ENCODE measurements at regions not wholly inside any gene's neighbourhood (a gene's known extent, or its start where the extent isn't known, plus 50 kb on each side); places are given as distances from the start of the nearest gene placed in this dataset.

- Histone ChIP-seq H3F3A (ENCODE audit: insufficient read depth) (no peaks in the 10 kb centered on the region), H3K9ac (ENCODE audit: low read length) (no peak overlapping the region), H3K9me2 (replicated peaks; ENCODE audit: insufficient read depth, low read length) (no peaks in the 10 kb centered on the region), H4K20me1 (ENCODE audit: low read depth, low read length) (no peaks in the 10 kb centered on the region), H3K27me3 (ENCODE audit: low read length) (no peaks in the 10 kb centered on the region), H3K79me2 (ENCODE audit: insufficient read depth, low read length) (no peaks in the 10 kb centered on the region), H3K4me3 (ENCODE audit: insufficient read depth, low read length, poor library complexity, severe bottlenecking) (no peak overlapping the region), H2AFZ (ENCODE audit: low read depth, low read length, severe bottlenecking) (peak overlapping the region; percentile 24), H3K9me3 (ENCODE audit: insufficient read depth, low read length) (no peaks in the 10 kb centered on the region), H3K27ac (ENCODE audit: low read depth, low read length) (no peak overlapping the region), H3K4me2 (ENCODE audit: low read depth, low read length, poor library complexity, severe bottlenecking) (no peak overlapping the region), H3K36me3 (ENCODE audit: low read length) (no peaks in the 10 kb centered on the region)
- TF ChIP-seq EZH2phosphoT487 (conservative IDR thresholded peaks at IDR 0.05; ENCODE audit: low read length): no peak
- TF ChIP-seq, protein P1, sequence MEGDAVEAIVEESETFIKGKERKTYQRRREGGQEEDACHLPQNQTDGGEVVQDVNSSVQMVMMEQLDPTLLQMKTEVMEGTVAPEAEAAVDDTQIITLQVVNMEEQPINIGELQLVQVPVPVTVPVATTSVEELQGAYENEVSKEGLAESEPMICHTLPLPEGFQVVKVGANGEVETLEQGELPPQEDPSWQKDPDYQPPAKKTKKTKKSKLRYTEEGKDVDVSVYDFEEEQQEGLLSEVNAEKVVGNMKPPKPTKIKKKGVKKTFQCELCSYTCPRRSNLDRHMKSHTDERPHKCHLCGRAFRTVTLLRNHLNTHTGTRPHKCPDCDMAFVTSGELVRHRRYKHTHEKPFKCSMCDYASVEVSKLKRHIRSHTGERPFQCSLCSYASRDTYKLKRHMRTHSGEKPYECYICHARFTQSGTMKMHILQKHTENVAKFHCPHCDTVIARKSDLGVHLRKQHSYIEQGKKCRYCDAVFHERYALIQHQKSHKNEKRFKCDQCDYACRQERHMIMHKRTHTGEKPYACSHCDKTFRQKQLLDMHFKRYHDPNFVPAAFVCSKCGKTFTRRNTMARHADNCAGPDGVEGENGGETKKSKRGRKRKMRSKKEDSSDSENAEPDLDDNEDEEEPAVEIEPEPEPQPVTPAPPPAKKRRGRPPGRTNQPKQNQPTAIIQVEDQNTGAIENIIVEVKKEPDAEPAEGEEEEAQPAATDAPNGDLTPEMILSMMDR (IDR thresholded peaks at IDR 0.05; ENCODE audit: insufficient read depth, low read length, poor library complexity, severe bottlenecking): no peak
Measured at GRCh38 chr6:11432091-11432490, 105.5 kb upstream of the TMEM170B start.

DNA sequence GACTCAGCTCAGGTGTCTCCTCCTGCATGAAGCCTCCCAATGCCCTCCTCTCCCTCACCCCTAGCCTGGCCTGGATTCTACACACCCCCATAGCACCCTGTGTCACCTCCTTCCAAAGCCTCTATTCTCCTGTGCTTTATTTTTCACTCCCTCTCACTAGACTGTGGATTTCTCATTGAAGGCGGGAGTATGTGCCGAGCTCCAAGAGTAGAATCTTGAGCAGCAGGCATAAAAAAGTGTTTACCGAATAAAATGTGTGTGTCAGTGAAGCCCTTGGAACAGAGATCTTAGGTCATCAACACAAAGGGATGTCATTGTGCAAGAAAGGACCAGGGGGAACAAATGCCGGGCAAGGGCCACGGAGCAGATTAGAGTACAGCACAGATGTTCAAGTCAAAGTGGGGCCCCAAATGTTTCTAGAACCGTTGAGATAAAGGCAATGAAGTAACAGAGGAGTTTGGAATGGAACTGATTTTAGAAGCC, 106.1 kb upstream of the TMEM170B start:
- TF ChIP-seq, protein P1 (IDR thresholded peaks at IDR 0.05; ENCODE audit: insufficient read depth, low read length, poor library complexity, severe bottlenecking): no peak
- TF ChIP-seq EZH2phosphoT487 (conservative IDR thresholded peaks at IDR 0.05; ENCODE audit: low read length): no peak
- Histone ChIP-seq H3K4me2 (ENCODE audit: low read depth, low read length, poor library complexity, severe bottlenecking) (no peak overlapping the region), H3K36me3 (ENCODE audit: low read length) (no peaks in the 10 kb centered on the region), H3K79me2 (ENCODE audit: insufficient read depth, low read length) (no peaks in the 10 kb centered on the region), H3K4me3 (ENCODE audit: insufficient read depth, low read length, poor library complexity, severe bottlenecking) (no peak overlapping the region), H3K27me3 (ENCODE audit: low read length) (no peaks in the 10 kb centered on the region), H4K20me1 (ENCODE audit: low read depth, low read length) (no peaks in the 10 kb centered on the region), H3K27ac (ENCODE audit: low read depth, low read length) (no peak overlapping the region), H3K9me2 (replicated peaks; ENCODE audit: insufficient read depth, low read length) (no peaks in the 10 kb centered on the region), H3F3A (ENCODE audit: insufficient read depth) (no peaks in the 10 kb centered on the region), H3K9me3 (ENCODE audit: insufficient read depth, low read length) (no peaks in the 10 kb centered on the region), H3K9ac (ENCODE audit: low read length) (no peak overlapping the region), H2AFZ (ENCODE audit: low read depth, low read length, severe bottlenecking) (peak overlapping the region; percentile 24)

DNA sequence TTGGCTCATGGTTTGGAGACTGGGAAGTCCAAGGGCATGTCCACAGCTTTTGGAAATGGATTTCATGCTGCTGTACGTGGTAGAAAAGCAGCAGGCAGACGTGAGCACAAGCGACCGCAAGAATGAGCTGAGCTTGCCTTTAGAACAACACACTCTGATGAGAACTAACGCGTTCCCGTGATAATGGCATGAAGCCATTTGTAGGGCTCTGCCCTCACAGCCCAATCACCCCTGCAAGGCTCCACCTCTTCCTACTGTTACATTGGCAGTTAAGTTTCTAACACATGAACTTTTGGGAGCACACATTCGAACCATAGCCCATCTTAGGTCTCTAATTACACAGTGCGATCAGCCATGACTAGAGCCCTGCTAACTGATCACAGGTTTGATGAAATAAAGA, 107.5 kb upstream of the TMEM170B start:
- Histone ChIP-seq H3K27ac (ENCODE audit: low read depth, low read length) (no peak overlapping the region), H3K9me3 (ENCODE audit: insufficient read depth, low read length) (no peaks in the 10 kb centered on the region), H3K4me2 (ENCODE audit: low read depth, low read length, poor library complexity, severe bottlenecking) (no peak overlapping the region), H3F3A (ENCODE audit: insufficient read depth) (no peaks in the 10 kb centered on the region), H3K27me3 (ENCODE audit: low read length) (no peaks in the 10 kb centered on the region), H3K36me3 (ENCODE audit: low read length) (no peaks in the 10 kb centered on the region), H3K4me3 (ENCODE audit: insufficient read depth, low read length, poor library complexity, severe bottlenecking) (no peak overlapping the region), H3K9me2 (replicated peaks; ENCODE audit: insufficient read depth, low read length) (no peaks in the 10 kb centered on the region), H4K20me1 (ENCODE audit: low read depth, low read length) (no peaks in the 10 kb centered on the region), H3K9ac (ENCODE audit: low read length) (no peak overlapping the region), H2AFZ (ENCODE audit: low read depth, low read length, severe bottlenecking) (no peak overlapping the region), H3K79me2 (ENCODE audit: insufficient read depth, low read length) (no peaks in the 10 kb centered on the region)
- TF ChIP-seq, protein P1 (IDR thresholded peaks at IDR 0.05; ENCODE audit: insufficient read depth, low read length, poor library complexity, severe bottlenecking): no peak
- TF ChIP-seq EZH2phosphoT487 (conservative IDR thresholded peaks at IDR 0.05; ENCODE audit: low read length): no peak

Data from SU-DHL-6 (cell line).